ENCODE measurements at regions not wholly inside any gene's neighbourhood (a gene's known extent, or its start where the extent isn't known, plus 50 kb on each side); places are given as distances from the start of the nearest gene placed in this dataset.

DNA sequence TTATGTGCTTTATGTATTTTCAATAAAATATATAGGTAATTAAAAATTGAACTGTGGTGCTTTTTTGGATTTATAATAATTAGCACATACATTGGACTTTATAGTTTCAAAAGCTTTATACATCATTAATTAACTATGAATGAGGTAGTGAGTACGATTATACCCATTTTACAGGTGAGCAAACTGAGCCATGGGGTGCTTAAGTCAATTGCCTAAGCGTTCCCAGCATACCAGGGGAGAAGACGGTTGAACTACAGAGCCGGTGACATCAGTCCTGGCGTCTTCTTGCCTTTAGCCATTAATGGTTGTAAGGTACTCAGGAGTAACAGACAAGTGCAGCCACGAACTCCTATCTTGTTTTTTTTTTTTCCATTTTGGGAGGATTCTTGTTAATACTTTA, 172.8 kb downstream of the GATA3 start:
- DNase-seq (ENCODE audit: low read depth in 2 of 2, low spot score in 1 of 2): no peak

DNA sequence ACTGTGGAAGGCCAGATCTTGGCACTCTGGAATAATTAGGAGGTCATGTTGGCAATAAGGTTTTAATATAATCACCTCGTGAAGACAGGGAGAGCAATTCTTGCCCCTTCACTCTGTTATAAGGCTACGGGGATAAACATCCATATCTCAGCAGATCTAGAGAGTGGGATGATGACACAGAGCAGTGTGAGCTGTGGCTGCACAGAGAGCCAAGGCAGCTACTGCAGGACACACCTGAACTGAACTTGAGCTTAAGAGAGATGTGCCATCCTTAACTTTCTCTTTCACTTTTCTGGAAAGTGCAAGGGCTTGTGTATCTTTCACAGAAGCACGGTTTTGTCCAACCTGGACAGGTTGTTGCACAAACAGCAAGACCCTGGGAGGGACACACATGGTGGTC, 174.7 kb downstream of the GATA3 start:
- DNase-seq (ENCODE audit: low read depth in 2 of 2, low spot score in 1 of 2): no peak

DNA sequence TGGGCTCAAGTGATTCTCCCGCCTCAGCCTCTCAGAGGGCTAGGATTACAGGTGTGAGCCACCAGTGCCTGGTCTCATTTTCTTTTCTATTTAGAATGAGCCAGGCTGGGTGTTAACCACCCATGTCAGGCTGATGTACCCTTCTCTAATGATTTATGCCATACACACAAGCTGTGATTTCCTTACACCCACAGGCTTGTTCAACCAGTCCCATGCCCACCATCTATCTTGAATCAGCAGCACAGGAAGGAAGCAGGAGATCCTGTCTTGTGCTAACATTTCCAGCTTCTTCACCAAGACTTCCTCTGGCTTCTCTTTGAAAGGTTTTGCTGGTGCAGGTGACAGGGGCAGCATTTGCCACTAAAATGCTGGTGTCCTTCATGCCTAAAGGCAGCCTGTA, 176.4 kb downstream of the GATA3 start:
- no peak for DNase-seq (ENCODE audit: low read depth in 2 of 2, low spot score in 1 of 2)

DNA sequence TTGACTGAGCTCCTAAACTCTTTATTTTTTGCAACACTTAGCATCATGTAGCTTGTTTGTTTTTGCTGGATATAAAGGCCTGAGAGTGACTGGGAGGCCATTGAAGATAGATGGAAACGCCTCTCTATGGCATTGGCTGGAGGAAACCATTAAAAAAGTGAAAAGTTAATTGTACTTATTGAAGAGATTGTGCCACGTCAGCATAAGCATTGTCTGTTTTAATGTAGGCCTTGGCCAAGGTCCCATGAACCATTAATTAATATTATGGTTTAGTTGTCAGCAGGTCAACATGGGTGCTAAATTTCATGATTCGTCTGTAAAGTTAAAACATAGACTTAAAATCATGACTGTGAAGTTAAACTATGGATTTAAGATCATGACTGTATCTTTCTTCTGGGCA, 178.6 kb downstream of the GATA3 start:
- DNase-seq (ENCODE audit: low read depth in 2 of 2, low spot score in 1 of 2): no peak

GRCh38 chr10:8233832-8234259, 179.4 kb downstream of the GATA3 start:
- no peak for DNase-seq (ENCODE audit: low read depth in 2 of 2, low spot score in 1 of 2)

GRCh38 chr10:8235253-8236027, 181.0 kb downstream of the GATA3 start:
- no peak for DNase-seq (ENCODE audit: low read depth in 2 of 2, low spot score in 1 of 2)

- DNase-seq (ENCODE audit: low read depth in 2 of 2, low spot score in 1 of 2): no peak
These were observed 184.5 kb downstream of the GATA3 start for GRCh38 chr10:8238986-8239385.

GRCh38 chr10:8240861-8241260, 186.4 kb downstream of the GATA3 start:
- DNase-seq (ENCODE audit: low read depth in 2 of 2, low spot score in 1 of 2): no peak

DNA sequence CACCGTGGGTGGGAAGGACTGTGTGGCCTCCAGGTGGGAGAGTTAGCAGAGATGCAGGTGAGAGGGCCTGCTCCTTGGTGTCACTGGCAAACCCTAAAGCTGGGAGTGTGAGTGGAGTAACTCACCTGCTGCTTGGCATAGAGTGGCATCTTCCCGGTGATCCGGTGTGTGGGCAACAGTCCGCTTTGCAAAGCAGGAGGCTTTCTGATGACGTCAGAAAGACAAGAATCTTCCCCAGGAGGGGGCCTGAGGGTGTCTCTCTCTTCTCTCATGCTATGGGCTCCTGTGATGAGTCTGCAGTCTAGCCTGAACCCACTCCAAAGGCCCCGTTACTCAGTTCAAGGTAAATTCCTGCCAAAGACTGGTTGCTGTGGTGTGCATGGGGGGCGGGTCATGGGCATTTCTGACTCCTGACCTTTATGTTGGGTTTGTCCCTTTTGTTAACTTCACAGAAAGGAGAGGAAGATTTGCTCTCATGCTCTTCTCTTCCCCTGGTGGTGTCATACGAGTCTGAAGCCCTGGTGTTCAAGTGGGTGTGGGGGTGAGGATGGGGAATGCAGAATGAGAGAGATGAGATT, 187.9 kb downstream of the GATA3 start:
- no peak for DNase-seq (ENCODE audit: low read depth in 2 of 2, low spot score in 1 of 2)

GRCh38 chr10:8245131-8245813, 190.8 kb downstream of the GATA3 start:
- DNase-seq (ENCODE audit: low read depth in 2 of 2, low spot score in 1 of 2): no peak

- no peak for DNase-seq (ENCODE audit: low read depth in 2 of 2, low spot score in 1 of 2)
These were observed 191.3 kb downstream of the GATA3 start for GRCh38 chr10:8245814-8246142.

- no peak for DNase-seq (ENCODE audit: low read depth in 2 of 2, low spot score in 1 of 2)
These were observed 192.1 kb downstream of the GATA3 start for GRCh38 chr10:8246548-8246947.

DNA sequence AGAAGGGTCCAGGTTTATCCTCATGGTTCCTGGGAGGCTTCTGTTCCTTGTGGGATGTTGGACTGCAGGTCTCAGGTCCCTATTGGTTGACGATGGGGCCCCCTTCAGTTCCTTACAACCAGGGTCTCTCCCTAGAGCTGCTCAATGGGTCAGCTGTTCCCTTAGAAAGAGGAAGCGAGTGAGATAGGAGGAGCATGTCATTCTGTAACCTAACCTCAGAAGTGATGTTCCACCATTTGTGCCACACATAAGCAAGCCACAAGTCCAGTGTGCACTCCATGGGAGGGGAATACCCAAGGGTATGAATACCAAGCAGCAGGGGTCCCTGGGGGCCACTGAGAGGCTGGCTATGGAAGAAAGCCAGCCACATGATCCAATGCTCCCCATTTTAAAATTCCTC, 192.7 kb downstream of the GATA3 start:
- DNase-seq (ENCODE audit: low read depth in 2 of 2, low spot score in 1 of 2): no peak

DNA sequence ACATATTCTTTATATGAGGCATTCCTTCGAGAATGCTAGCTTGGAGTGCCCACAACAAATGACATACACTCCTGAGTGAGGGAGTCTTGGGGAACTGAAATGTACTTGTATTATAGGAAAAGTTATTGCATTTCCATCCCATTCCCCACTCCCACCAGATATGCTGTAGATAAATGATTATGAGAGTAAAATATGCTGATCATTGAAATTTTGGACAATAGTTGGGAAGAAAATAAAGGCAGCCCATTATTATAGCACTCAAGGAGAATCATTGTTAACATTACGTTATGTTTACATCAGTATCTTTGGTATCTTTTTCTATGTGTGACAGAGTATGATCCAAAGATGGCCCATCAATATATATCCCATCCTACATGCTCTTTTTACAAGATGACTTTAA, 194.4 kb downstream of the GATA3 start:
- DNase-seq (ENCODE audit: low read depth in 2 of 2, low spot score in 1 of 2): no peak

DNA sequence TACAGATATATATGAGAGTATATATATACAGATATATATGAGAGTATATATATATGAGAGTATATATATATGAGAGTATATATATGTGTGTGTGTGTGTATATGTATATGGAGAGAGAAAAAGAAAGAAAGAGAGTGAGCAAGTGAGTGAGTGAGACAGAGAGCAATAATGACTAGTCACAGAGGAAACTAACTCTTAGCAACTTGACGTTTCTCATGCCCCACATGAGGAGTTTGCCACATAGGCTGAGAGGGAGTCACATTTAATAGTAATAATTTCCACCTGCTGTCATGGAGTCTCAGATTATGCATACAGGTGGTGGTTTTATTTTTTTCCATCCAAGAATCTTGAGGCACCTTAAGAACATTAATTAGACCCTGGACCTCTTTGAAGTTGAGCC, 199.9 kb downstream of the GATA3 start:
- no peak for DNase-seq (ENCODE audit: low read depth in 2 of 2, low spot score in 1 of 2)

DNA sequence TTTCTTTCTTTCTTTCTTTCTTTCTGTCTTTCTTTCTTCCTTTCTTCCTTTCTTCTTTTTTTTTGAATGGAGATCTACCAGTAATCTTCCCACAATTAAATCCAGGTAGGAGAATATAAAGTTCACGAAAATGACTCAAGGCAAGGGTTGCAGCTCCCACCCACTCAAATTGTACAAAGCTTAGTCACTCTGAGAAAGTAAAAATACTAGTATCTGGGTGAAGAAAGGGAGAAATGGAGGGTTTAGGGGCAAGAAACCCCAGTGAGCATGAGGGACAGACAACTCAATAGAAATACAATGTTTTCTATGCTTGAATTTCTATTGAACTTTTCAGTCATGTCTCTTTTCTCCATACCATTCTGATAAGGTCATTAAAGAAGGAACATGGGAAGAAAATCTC, 200.8 kb downstream of the GATA3 start:
- no peak for DNase-seq (ENCODE audit: low read depth in 2 of 2, low spot score in 1 of 2)

GRCh38 chr10:8260645-8261044, 206.2 kb downstream of the GATA3 start:
- no peak for DNase-seq (ENCODE audit: low read depth in 2 of 2, low spot score in 1 of 2)

- DNase-seq (ENCODE audit: low read depth in 2 of 2, low spot score in 1 of 2): no peak
These were observed 207.8 kb downstream of the GATA3 start for GRCh38 chr10:8262317-8262716.

GRCh38 chr10:8269976-8270375, 215.5 kb downstream of the GATA3 start:
- no peak for DNase-seq (ENCODE audit: low read depth in 2 of 2, low spot score in 1 of 2)

- DNase-seq (ENCODE audit: low read depth in 2 of 2, low spot score in 1 of 2): no peak
These were observed 218.4 kb downstream of the GATA3 start for GRCh38 chr10:8272794-8273425.

DNA sequence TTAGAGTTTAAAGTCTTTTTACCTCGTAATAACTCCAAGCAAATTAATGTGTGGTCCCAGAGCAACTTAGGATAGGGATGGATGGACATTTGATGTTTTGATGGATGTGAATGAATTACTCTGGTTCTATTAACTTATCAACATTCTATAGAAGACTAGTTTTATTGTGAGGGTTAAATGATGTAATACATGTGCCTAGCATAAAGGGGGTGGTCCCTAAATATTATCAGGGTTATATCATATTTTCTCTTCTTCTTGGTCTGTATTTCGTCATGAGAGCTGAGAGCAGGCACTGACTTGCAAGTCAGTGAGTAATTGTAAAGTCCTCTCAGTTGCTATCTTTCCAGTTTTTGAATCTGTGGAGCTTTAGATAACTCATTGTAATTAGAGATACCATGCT, 219.3 kb downstream of the GATA3 start:
- no peak for DNase-seq (ENCODE audit: low read depth in 2 of 2, low spot score in 1 of 2)

DNA sequence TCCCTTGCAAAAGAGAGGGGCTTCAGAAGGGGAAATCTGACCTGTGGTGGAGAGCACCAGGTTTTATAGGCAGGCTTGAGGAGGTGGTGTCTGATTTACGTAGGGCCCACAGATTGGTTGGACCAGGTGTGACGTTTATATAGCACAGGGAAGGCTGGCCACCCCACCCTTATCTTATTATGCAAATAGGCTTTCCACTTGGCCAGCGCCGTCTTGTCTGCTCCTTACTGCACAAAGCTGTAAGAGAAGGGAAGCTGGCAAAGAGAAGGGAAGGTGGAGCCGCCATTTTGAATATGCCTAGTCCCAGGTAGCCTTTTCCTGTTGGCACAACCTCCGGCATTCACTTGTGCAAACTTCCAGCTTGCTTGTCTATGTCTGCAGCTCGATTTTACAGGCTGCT, 221.4 kb downstream of the GATA3 start:
- no peak for DNase-seq (ENCODE audit: low read depth in 2 of 2, low spot score in 1 of 2)
